ENCODE measurements at regions not wholly inside any gene's neighbourhood (a gene's known extent, or its start where the extent isn't known, plus 50 kb on each side); places are given as distances from the start of the nearest gene placed in this dataset.

- TF ChIP-seq CEBPB (IDR thresholded peaks at IDR 0.05; ENCODE audit: low read depth, low read length) (no peak), CHD1 (IDR thresholded peaks at IDR 0.05; ENCODE audit: low read depth, low read length) (no peak), PHF8 (conservative IDR thresholded peaks at IDR 0.05; ENCODE audit: low read depth, low read length) (no peak), MAFK (IDR thresholded peaks at IDR 0.05; ENCODE audit: low read depth, low read length) (no peak), POLR2AphosphoS5 (IDR thresholded peaks at IDR 0.05; ENCODE audit: low read depth, low read length) (no peak), CREB1 (IDR thresholded peaks at IDR 0.05) (no peak), BACH1 (IDR thresholded peaks at IDR 0.05; ENCODE audit: low read length) (no peak), TAF1 (IDR thresholded peaks at IDR 0.05; ENCODE audit: low read depth, low read length) (no peak), NANOG (IDR thresholded peaks at IDR 0.05; ENCODE audit: insufficient read depth, low read depth, low read length, poor library complexity, severe bottlenecking) (no peak)
These were observed 61.3 kb downstream of the BOD1 start (continued) for GRCh38 chr5:173554989-173555705.

All from H1 (cell line).